PFSK-1 (cell line): ENCODE measurements at regions not wholly inside any gene's neighbourhood (a gene's known extent, or its start where the extent isn't known, plus 50 kb on each side); places are given as distances from the start of the nearest gene placed in this dataset.

Experiments
- FOXP2 ChIP-seq: optimal IDR thresholded peaks from 2 replicates; pipeline ENCODE3; 2011; ENCODE audit warnings: borderline replicate concordance, control low read depth, inconsistent platforms; ENCODE audit not compliant: insufficient read depth; ENCODE audit errors: extremely low read length, extremely low read depth
- POLR2AphosphoS5 ChIP-seq: IDR thresholded peaks from 2 replicates; pipeline ENCODE4 v1.6.1; 2012; ENCODE audit warnings: low read depth, mild to moderate bottlenecking, control low read depth, low read length, moderate library complexity
- SIN3A ChIP-seq: IDR thresholded peaks from 2 replicates; pipeline ENCODE4 v1.6.1; 2012; ENCODE audit warnings: mild to moderate bottlenecking, low read length, moderate library complexity, borderline replicate concordance; ENCODE audit not compliant: insufficient read depth
- TAF1 ChIP-seq: IDR thresholded peaks from 2 replicates; pipeline ENCODE4 v1.6.1; 2012; ENCODE audit warnings: low read length, control low read depth, borderline replicate concordance; ENCODE audit not compliant: insufficient read depth
- TF ChIP-seq, protein P1 (sequence below), 2 experiments: IDR thresholded peaks; 2 replicates each; pipeline versions ENCODE4 v1.6.1 to v1.8.0; 2011 to 2012; ENCODE audit warnings: low read depth in 2 of 2, low read length in 2 of 2, control low read depth in 1 of 2, inconsistent platforms in 1 of 2, mild to moderate bottlenecking in 1 of 2, moderate library complexity in 1 of 2; ENCODE audit not compliant: insufficient read depth in 1 of 2

- TF ChIP-seq TAF1 (no peak), SIN3A (no peak), FOXP2 (no peak), POLR2AphosphoS5 (no peak)
- TF ChIP-seq, protein P1, sequence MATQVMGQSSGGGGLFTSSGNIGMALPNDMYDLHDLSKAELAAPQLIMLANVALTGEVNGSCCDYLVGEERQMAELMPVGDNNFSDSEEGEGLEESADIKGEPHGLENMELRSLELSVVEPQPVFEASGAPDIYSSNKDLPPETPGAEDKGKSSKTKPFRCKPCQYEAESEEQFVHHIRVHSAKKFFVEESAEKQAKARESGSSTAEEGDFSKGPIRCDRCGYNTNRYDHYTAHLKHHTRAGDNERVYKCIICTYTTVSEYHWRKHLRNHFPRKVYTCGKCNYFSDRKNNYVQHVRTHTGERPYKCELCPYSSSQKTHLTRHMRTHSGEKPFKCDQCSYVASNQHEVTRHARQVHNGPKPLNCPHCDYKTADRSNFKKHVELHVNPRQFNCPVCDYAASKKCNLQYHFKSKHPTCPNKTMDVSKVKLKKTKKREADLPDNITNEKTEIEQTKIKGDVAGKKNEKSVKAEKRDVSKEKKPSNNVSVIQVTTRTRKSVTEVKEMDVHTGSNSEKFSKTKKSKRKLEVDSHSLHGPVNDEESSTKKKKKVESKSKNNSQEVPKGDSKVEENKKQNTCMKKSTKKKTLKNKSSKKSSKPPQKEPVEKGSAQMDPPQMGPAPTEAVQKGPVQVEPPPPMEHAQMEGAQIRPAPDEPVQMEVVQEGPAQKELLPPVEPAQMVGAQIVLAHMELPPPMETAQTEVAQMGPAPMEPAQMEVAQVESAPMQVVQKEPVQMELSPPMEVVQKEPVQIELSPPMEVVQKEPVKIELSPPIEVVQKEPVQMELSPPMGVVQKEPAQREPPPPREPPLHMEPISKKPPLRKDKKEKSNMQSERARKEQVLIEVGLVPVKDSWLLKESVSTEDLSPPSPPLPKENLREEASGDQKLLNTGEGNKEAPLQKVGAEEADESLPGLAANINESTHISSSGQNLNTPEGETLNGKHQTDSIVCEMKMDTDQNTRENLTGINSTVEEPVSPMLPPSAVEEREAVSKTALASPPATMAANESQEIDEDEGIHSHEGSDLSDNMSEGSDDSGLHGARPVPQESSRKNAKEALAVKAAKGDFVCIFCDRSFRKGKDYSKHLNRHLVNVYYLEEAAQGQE (IDR thresholded peaks at IDR 0.05; ENCODE audit: insufficient read depth in 1 of 2, low read depth in 2 of 2, low read length in 2 of 2): no peak
Measured at GRCh38 chr14:58904776-58905175, 267.0 kb downstream of the DACT1 start.

DNA sequence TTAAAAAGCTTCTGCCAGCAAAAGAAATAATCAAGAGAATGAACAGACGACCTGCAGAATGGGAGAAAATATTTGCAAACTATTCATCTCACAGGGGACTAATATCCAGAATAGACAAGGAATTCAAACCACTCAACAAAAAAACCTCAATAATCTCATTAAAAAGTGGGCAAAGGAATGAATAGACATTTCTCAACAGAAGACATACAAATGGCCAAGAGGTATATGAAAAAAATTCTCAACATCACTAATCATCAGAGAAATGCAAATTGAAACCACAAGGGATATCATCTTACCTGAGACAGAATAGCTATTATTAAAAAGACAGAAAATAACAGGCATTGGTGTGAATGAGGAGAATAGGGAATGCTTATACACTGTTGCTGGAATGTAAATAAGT is 270.0 kb downstream of the DACT1 start:
- TF ChIP-seq, protein P1 (IDR thresholded peaks at IDR 0.05; ENCODE audit: insufficient read depth in 1 of 2, low read depth in 2 of 2, low read length in 2 of 2): no peak
- TF ChIP-seq POLR2AphosphoS5 (no peak), TAF1 (no peak), FOXP2 (no peak), SIN3A (no peak)

- TF ChIP-seq POLR2AphosphoS5 (no peak), FOXP2 (no peak)
- TF ChIP-seq, protein P1 (IDR thresholded peaks at IDR 0.05; ENCODE audit: insufficient read depth in 1 of 2, low read depth in 2 of 2, low read length in 2 of 2): no peak
Measured at GRCh38 chr14:58912287-58912686, 274.5 kb downstream of the DACT1 start.

GRCh38 chr14:58912799-58913432 is 275.2 kb downstream of the DACT1 start:
- TF ChIP-seq TAF1 (no peak), SIN3A (no peak), FOXP2 (no peak)

GRCh38 chr14:58914279-58914855 is 274.1 kb upstream of the DAAM1 start:
- TF ChIP-seq, protein P1 (IDR thresholded peaks at IDR 0.05; ENCODE audit: insufficient read depth in 1 of 2, low read depth in 2 of 2, low read length in 2 of 2): no peak
- TF ChIP-seq SIN3A (no peak), FOXP2 (no peak), POLR2AphosphoS5 (no peak), TAF1 (no peak)

GRCh38 chr14:58915646-58916045 is 272.8 kb upstream of the DAAM1 start:
- TF ChIP-seq FOXP2 (no peak), TAF1 (no peak), SIN3A (no peak), POLR2AphosphoS5 (no peak)
- TF ChIP-seq, protein P1 (IDR thresholded peaks at IDR 0.05; ENCODE audit: insufficient read depth in 1 of 2, low read depth in 2 of 2, low read length in 2 of 2): no peak
